ENCODE measurements at regions not wholly inside any gene's neighbourhood (a gene's known extent, or its start where the extent isn't known, plus 50 kb on each side); places are given as distances from the start of the nearest gene placed in this dataset.

DNA sequence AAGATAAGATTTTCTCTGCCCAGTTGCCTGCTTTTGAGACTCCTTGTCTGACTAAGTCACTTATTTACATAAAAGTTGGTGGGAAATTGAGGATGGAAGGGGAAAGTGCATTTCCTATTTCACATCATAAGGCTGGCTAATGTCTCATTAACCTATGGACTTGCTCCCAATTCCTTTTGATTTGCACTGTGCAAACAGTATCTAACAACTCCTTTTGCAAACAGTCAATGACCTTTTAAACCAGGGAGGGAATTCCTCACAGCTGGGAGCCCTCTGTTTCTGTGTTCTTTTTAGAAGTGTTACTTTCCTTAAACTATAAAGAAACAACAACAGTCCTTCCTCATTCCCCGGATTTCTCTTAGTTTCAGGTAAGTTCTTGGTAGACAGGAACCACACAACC is 272.8 kb downstream of the RND3 start:
- no peaks in the 10 kb centered on the region for H3K79me2 ChIP-seq (ENCODE audit: insufficient read depth, low read length)
- no peak overlapping the region for H2AFZ ChIP-seq (ENCODE audit: low read length)
- H3K9me3 ChIP-seq (ENCODE audit: low read length), result no peaks in the 10 kb centered on the region
- no peaks in the 10 kb centered on the region for H3K36me3 ChIP-seq (ENCODE audit: insufficient read depth, low read length)
- H3K4me1 ChIP-seq (ENCODE audit: insufficient read depth, low read length, severe bottlenecking), result no peaks in the 10 kb centered on the region
- no peaks in the 10 kb centered on the region for H4K20me1 ChIP-seq (ENCODE audit: insufficient read depth, low read length)
- H3K27me3 ChIP-seq (ENCODE audit: insufficient read depth, low read length), result no peaks in the 10 kb centered on the region
- no peaks in the 10 kb centered on the region for H3F3A ChIP-seq (ENCODE audit: insufficient read depth, low read length)
- no peak overlapping the region for H3K27ac ChIP-seq (ENCODE audit: low read depth, low read length, poor library complexity, severe bottlenecking)
- H3K9ac ChIP-seq (ENCODE audit: low read length), result no peak overlapping the region
- no peak overlapping the region for H3K4me3 ChIP-seq (ENCODE audit: low read depth, low read length, poor library complexity, severe bottlenecking)
- H3K4me2 ChIP-seq (ENCODE audit: low read length), result no peak overlapping the region
- TF ChIP-seq EZH2 (IDR thresholded peaks at IDR 0.05; ENCODE audit: borderline replicate concordance, low read length), result no peak
- TF ChIP-seq, protein P1, sequence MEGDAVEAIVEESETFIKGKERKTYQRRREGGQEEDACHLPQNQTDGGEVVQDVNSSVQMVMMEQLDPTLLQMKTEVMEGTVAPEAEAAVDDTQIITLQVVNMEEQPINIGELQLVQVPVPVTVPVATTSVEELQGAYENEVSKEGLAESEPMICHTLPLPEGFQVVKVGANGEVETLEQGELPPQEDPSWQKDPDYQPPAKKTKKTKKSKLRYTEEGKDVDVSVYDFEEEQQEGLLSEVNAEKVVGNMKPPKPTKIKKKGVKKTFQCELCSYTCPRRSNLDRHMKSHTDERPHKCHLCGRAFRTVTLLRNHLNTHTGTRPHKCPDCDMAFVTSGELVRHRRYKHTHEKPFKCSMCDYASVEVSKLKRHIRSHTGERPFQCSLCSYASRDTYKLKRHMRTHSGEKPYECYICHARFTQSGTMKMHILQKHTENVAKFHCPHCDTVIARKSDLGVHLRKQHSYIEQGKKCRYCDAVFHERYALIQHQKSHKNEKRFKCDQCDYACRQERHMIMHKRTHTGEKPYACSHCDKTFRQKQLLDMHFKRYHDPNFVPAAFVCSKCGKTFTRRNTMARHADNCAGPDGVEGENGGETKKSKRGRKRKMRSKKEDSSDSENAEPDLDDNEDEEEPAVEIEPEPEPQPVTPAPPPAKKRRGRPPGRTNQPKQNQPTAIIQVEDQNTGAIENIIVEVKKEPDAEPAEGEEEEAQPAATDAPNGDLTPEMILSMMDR (IDR thresholded peaks at IDR 0.05; ENCODE audit: low read length), result no peak
- no peaks in the 10 kb centered on the region for H3K9me2 ChIP-seq (ENCODE audit: low read depth, low read length)

DNA sequence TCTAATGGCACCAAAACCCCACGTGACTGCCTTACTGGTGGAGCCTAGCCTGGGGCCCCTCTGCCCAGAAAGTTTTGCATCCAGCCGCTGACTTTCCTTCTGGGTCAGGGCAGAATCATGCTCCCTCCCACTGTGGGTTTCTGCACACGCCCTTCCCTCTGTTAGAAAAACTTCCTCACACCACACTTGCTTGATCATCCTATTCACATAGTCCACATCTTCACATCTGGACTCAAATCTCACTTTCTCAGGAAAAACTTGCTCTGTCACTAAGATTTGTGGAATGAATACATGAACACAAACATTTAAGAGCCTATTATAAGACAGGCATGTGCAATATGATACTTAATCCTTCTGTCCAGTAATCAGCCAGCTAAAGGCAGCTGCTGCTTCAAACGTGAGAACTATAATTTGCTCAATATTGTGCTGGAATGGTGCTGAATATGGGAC is 274.7 kb downstream of the RND3 start:
- Histone ChIP-seq H3F3A (ENCODE audit: insufficient read depth, low read length) (no peaks in the 10 kb centered on the region), H3K4me1 (ENCODE audit: insufficient read depth, low read length, severe bottlenecking) (no peaks in the 10 kb centered on the region), H4K20me1 (ENCODE audit: insufficient read depth, low read length) (no peaks in the 10 kb centered on the region), H3K9me3 (ENCODE audit: low read length) (no peaks in the 10 kb centered on the region), H3K79me2 (ENCODE audit: insufficient read depth, low read length) (no peaks in the 10 kb centered on the region), H2AFZ (ENCODE audit: low read length) (no peak overlapping the region), H3K4me2 (ENCODE audit: low read length) (no peak overlapping the region), H3K4me3 (ENCODE audit: low read depth, low read length, poor library complexity, severe bottlenecking) (no peak overlapping the region), H3K9me2 (ENCODE audit: low read depth, low read length) (no peaks in the 10 kb centered on the region), H3K27ac (ENCODE audit: low read depth, low read length, poor library complexity, severe bottlenecking) (no peak overlapping the region), H3K36me3 (ENCODE audit: insufficient read depth, low read length) (no peaks in the 10 kb centered on the region), H3K27me3 (ENCODE audit: insufficient read depth, low read length) (no peaks in the 10 kb centered on the region), H3K9ac (ENCODE audit: low read length) (no peak overlapping the region)
- TF ChIP-seq, protein P1 (IDR thresholded peaks at IDR 0.05; ENCODE audit: low read length), result no peak
- TF ChIP-seq EZH2 (IDR thresholded peaks at IDR 0.05; ENCODE audit: borderline replicate concordance, low read length), result no peak

DNA sequence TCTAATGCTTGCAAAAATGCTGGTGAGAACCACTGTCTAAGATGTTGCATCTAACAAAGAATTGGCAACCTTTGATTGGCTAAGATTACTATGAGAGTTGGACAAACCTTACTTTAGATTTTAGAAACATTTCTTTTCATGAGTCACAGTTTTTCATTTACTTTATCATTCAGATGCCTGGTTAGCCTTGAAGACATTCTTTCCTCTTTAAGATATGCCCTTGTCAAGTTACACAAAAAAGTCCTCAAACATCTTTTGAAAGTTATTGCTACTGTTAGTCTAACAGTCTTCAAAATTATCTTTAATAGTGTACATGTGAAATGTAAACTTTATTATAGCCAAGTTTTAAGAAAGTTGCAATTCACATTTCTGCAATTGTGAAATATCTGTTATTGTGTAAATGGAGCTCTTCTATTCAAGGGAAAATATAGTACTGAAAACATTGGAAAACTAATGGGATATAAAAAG is 276.3 kb downstream of the RND3 start:
- no peak overlapping the region for H3K4me3 ChIP-seq (ENCODE audit: low read depth, low read length, poor library complexity, severe bottlenecking)
- TF ChIP-seq, protein P1 (IDR thresholded peaks at IDR 0.05; ENCODE audit: low read length), result no peak
- TF ChIP-seq EZH2 (IDR thresholded peaks at IDR 0.05; ENCODE audit: borderline replicate concordance, low read length), result no peak
- H3F3A ChIP-seq (ENCODE audit: insufficient read depth, low read length), result no peaks in the 10 kb centered on the region
- no peak overlapping the region for H3K27ac ChIP-seq (ENCODE audit: low read depth, low read length, poor library complexity, severe bottlenecking)
- no peaks in the 10 kb centered on the region for H3K79me2 ChIP-seq (ENCODE audit: insufficient read depth, low read length)
- no peak overlapping the region for H3K4me2 ChIP-seq (ENCODE audit: low read length)
- H2AFZ ChIP-seq (ENCODE audit: low read length), result no peak overlapping the region
- no peaks in the 10 kb centered on the region for H3K27me3 ChIP-seq (ENCODE audit: insufficient read depth, low read length)
- H4K20me1 ChIP-seq (ENCODE audit: insufficient read depth, low read length), result no peaks in the 10 kb centered on the region
- no peaks in the 10 kb centered on the region for H3K4me1 ChIP-seq (ENCODE audit: insufficient read depth, low read length, severe bottlenecking)
- no peaks in the 10 kb centered on the region for H3K9me3 ChIP-seq (ENCODE audit: low read length)
- H3K36me3 ChIP-seq (ENCODE audit: insufficient read depth, low read length), result no peaks in the 10 kb centered on the region
- H3K9me2 ChIP-seq (ENCODE audit: low read depth, low read length), result no peaks in the 10 kb centered on the region
- H3K9ac ChIP-seq (ENCODE audit: low read length), result no peak overlapping the region
